DND-41 (cell line): ENCODE measurements at regions not wholly inside any gene's neighbourhood (a gene's known extent, or its start where the extent isn't known, plus 50 kb on each side); places are given as distances from the start of the nearest gene placed in this dataset.

ENCODE experiments used
- CTCF ChIP-seq: IDR thresholded peaks from 2 replicates; pipeline ENCODE4 v1.5.1; 2012; ENCODE audit warnings: borderline replicate concordance, low read length, moderate library complexity, mild to moderate bottlenecking; ENCODE audit not compliant: poor library complexity, severe bottlenecking; ENCODE audit errors: extremely low read depth
- EZH2 ChIP-seq: IDR thresholded peaks from 3 replicates; pipeline ENCODE4 v1.6.1; 2012; ENCODE audit warnings: borderline replicate concordance, low read depth, mild to moderate bottlenecking, moderate library complexity, low read length, inconsistent platforms; ENCODE audit not compliant: severe bottlenecking

- TF ChIP-seq EZH2, result no peak
- TF ChIP-seq CTCF, result no peak
Measured at GRCh38 chr5:129406440-129406839, 53.7 kb upstream of the ADAMTS19 start.
